ENCODE measurements at regions not wholly inside any gene's neighbourhood (a gene's known extent, or its start where the extent isn't known, plus 50 kb on each side); places are given as distances from the start of the nearest gene placed in this dataset.

DNA sequence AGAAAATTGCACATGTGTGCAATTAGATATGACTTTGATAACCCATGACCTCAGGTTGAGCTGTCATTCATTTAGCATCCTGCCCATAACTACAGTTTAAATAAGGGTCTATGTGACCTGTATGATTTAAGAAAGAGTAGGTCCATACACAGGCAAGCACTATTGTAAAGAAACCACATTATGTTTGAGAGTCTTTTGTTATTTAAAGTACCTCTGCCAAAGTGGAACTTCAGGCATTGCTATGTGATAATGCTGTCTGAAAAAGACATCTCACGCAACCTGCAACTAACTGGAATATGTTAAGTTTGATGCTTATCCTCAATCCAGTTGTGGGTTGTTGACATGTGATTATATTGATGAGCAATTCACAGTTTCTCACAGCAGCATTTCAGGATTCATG is 317.0 kb downstream of the TMEM161B start:
- no peak for DNase-seq (ENCODE audit: low spot score)
- ChIA-PET POLR2A (ENCODE audit: low non-redundant PET) (no interaction called here), CTCF (no interaction called here)
- TF ChIP-seq, protein P1, sequence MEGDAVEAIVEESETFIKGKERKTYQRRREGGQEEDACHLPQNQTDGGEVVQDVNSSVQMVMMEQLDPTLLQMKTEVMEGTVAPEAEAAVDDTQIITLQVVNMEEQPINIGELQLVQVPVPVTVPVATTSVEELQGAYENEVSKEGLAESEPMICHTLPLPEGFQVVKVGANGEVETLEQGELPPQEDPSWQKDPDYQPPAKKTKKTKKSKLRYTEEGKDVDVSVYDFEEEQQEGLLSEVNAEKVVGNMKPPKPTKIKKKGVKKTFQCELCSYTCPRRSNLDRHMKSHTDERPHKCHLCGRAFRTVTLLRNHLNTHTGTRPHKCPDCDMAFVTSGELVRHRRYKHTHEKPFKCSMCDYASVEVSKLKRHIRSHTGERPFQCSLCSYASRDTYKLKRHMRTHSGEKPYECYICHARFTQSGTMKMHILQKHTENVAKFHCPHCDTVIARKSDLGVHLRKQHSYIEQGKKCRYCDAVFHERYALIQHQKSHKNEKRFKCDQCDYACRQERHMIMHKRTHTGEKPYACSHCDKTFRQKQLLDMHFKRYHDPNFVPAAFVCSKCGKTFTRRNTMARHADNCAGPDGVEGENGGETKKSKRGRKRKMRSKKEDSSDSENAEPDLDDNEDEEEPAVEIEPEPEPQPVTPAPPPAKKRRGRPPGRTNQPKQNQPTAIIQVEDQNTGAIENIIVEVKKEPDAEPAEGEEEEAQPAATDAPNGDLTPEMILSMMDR (conservative IDR thresholded peaks at IDR 0.05; ENCODE audit: low read depth), result no peak
- no peak overlapping the region for H3K27ac ChIP-seq

- ChIA-PET CTCF (interaction anchor here (0.6 kb wide), 1 partner anchor 1595 kb away, joined by 3 read pairs; no protein-coding TSS in a partner anchor), POLR2A (ENCODE audit: low non-redundant PET) (no interaction called here)
- no peak for DNase-seq (ENCODE audit: low spot score)
- no peak overlapping the region for H3K27ac ChIP-seq
- TF ChIP-seq, protein P1 (conservative IDR thresholded peaks at IDR 0.05; ENCODE audit: low read depth), result no peak
Observed at GRCh38 chr5:87949676-87950631, 318.7 kb downstream of the TMEM161B start.

DNA sequence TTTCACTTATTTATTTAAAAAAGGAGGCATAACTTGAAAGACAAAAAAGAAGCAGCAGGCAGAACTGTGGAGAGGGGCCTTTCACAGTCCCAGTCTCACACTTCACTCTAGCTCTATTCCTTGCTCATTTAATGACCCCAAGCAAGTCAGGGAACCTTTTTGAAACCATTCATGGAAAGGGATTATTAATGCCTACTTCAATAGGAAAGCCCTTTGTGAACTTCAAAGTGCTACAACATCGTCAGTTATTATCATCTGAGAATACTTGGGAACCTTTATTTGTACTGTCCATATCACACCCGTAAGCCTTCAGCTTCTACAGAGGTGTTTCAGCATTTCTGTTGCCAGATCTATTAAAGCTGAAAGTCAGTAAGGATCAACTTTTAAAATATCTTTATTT is 320.2 kb downstream of the TMEM161B start:
- DNase-seq (ENCODE audit: low spot score), result no peak
- ChIA-PET POLR2A (ENCODE audit: low non-redundant PET) (no interaction called here), CTCF (no interaction called here)
- TF ChIP-seq, protein P1 (conservative IDR thresholded peaks at IDR 0.05; ENCODE audit: low read depth), result no peak
- H3K27ac ChIP-seq, result no peak overlapping the region

GRCh38 chr5:87946271-87946670 is 322.4 kb downstream of the TMEM161B start:
- POLR2A ChIA-PET (ENCODE audit: low non-redundant PET), result no interaction called here
- CTCF ChIA-PET, result interaction anchor here (0.6 to 0.8 kb wide), 3 partner anchors 197 to 546 kb away, joined by 3 to 4 read pairs (median 3); no protein-coding TSS in a partner anchor
- TF ChIP-seq, protein P1 (conservative IDR thresholded peaks at IDR 0.05; ENCODE audit: low read depth), result no peak
- no peak for DNase-seq (ENCODE audit: low spot score)
- H3K27ac ChIP-seq, result no peak overlapping the region

DNA sequence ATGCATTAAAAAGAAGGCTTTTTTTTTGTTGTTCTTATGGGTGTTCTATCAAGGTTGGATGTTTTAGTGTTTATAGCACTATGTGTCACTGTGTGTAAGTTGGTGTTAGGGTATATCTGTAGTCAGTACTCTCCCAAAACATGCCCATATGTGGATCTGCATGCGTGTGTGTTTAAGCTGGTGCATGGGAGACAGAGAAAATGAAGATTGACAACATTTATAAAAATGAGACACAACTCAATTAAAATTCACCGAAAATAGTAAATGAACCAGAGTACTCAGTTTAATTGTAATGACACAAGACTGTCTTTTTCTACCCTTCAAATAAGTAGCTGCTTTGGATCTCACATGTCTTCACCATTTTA is 323.4 kb downstream of the TMEM161B start:
- H3K27ac ChIP-seq, result no peak overlapping the region
- TF ChIP-seq, protein P1 (conservative IDR thresholded peaks at IDR 0.05; ENCODE audit: low read depth), result no peak
- POLR2A ChIA-PET (ENCODE audit: low non-redundant PET), result no interaction called here
- CTCF ChIA-PET, result interaction anchor here (0.6 kb wide), 2 partner anchors 187 to 349 kb away, joined by 3 to 4 read pairs; no protein-coding TSS in a partner anchor
- DNase-seq (ENCODE audit: low spot score), result no peak

DNA sequence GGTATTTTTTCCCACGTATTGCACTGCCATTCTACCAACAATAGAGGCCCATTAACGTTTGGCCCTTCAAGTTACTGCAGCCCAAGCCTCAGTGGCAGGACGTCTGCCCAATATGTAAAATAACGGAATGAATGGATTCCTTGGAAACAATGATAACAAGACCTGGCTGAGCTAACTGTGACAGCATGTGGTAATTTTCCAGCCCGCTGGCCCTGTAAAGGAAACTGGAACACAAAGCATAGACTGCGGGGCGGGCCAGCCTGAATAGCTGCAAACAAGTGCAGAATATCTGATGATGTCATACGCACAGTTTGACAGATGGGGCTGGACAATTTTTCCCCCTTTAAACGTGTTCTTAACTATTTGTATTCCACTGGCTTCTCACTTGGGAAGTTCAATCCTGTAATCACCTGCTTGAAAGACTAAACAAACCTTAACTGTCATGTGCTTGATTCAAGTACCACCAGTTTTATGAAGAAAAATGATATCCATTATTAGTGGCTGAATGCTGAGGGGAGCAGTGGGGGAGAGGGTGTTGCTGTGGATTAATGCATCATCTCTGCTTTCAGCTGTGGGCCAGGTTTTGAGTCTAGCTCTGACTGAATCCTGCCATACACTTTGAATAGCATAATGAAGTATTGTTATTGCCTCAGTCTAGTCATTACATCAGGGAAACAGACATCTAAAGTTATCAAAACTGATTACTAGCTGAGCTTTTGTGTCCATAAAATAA is 323.9 kb downstream of the TMEM161B start:
- TF ChIP-seq, protein P1 (conservative IDR thresholded peaks at IDR 0.05; ENCODE audit: low read depth), result no peak
- no peak overlapping the region for H3K27ac ChIP-seq
- DNase-seq (ENCODE audit: low spot score), result no peak
- ChIA-PET CTCF (interaction anchor here (0.5 to 0.6 kb wide), 3 partner anchors 186 to 822 kb away, joined by 3 to 4 read pairs (median 3); no protein-coding TSS in a partner anchor), POLR2A (ENCODE audit: low non-redundant PET) (no interaction called here)
